ENCODE measurements at regions not wholly inside any gene's neighbourhood (a gene's known extent, or its start where the extent isn't known, plus 50 kb on each side); places are given as distances from the start of the nearest gene placed in this dataset.

- no peaks in the 10 kb centered on the region for H3K36me3 Mint-ChIP-seq (ENCODE audit: low read depth)
- H3K9me3 Mint-ChIP-seq = no peaks in the 10 kb centered on the region
- no peak overlapping the region for H3K4me3 Mint-ChIP-seq
- CTCF ChIA-PET = no interaction called here
- H3K27ac Mint-ChIP-seq = no peak overlapping the region
- no peak for DNase-seq
- H3K4me1 Mint-ChIP-seq (ENCODE audit: low read depth) = no peaks in the 10 kb centered on the region
- intact Hi-C loops (cut with micrococcal nuclease) = no loop called here
- no peaks in the 10 kb centered on the region for H3K27me3 Mint-ChIP-seq (ENCODE audit: low read depth)
These were observed 407.8 kb downstream of the GABRB3 start for GRCh38 chr15:26365077-26365476.

- no peaks in the 10 kb centered on the region for H3K4me1 Mint-ChIP-seq (ENCODE audit: low read depth)
- CTCF ChIA-PET = no interaction called here
- intact Hi-C loops (cut with micrococcal nuclease) = no loop called here
- no peaks in the 10 kb centered on the region for H3K9me3 Mint-ChIP-seq
- no peak for DNase-seq
- peaks cover 1% of the 10 kb centered on the region for H3K27me3 Mint-ChIP-seq (ENCODE audit: low read depth)
- H3K36me3 Mint-ChIP-seq (ENCODE audit: low read depth) = no peaks in the 10 kb centered on the region
- no peak overlapping the region for H3K27ac Mint-ChIP-seq
- no peak overlapping the region for H3K4me3 Mint-ChIP-seq
These were observed 413.0 kb downstream of the GABRB3 start for GRCh38 chr15:26359855-26360254.

DNA sequence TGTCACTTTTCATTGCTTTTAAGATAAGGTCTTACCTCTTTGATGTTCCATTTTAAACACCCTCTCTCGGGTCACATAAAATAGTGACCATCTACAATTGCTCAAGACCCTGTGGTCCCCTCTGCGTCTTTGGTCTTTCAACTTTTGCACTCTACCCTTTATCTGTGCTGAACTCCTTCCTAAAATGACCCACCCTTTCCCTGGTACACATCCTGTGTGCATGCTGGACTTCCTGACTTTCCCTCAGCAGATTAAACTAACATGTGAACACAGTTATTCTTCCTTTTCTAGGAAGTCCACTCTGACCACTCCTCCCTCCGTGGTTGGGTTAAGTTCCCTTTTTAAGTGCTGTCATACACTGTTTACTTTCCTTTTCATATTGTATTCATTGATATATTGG, 414.2 kb downstream of the GABRB3 start:
- peaks cover 1% of the 10 kb centered on the region for H3K27me3 Mint-ChIP-seq (ENCODE audit: low read depth)
- H3K36me3 Mint-ChIP-seq (ENCODE audit: low read depth) = no peaks in the 10 kb centered on the region
- no peak for DNase-seq
- no peaks in the 10 kb centered on the region for H3K9me3 Mint-ChIP-seq
- H3K27ac Mint-ChIP-seq = no peak overlapping the region
- intact Hi-C loops (cut with micrococcal nuclease) = no loop called here
- no peak overlapping the region for H3K4me3 Mint-ChIP-seq
- no peaks in the 10 kb centered on the region for H3K4me1 Mint-ChIP-seq (ENCODE audit: low read depth)
- CTCF ChIA-PET = no interaction called here

DNA sequence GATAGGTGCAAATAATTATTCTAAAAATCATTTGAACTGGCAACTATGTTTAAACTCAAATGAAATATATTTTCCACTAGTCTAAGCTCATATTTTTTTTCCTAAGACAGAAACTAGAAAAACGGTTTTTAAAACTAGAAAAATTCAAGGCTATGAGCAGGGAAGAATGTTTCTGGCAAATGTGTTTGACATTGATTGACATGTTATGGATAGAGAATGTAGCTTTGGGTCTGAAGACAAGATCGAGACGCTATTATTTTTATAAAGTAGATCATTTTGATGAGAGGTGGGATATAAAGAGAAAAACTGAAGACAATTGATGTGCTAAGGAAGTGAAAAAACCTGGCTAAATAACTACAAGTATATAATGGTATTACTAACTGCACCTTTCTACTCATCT, 415.2 kb downstream of the GABRB3 start:
- intact Hi-C loops (cut with micrococcal nuclease) = no loop called here
- CTCF ChIA-PET = no interaction called here
- no peaks in the 10 kb centered on the region for H3K9me3 Mint-ChIP-seq
- no peaks in the 10 kb centered on the region for H3K4me1 Mint-ChIP-seq (ENCODE audit: low read depth)
- no peaks in the 10 kb centered on the region for H3K36me3 Mint-ChIP-seq (ENCODE audit: low read depth)
- peaks cover 1% of the 10 kb centered on the region for H3K27me3 Mint-ChIP-seq (ENCODE audit: low read depth)
- no peak for DNase-seq
- no peak overlapping the region for H3K27ac Mint-ChIP-seq
- H3K4me3 Mint-ChIP-seq = no peak overlapping the region

DNA sequence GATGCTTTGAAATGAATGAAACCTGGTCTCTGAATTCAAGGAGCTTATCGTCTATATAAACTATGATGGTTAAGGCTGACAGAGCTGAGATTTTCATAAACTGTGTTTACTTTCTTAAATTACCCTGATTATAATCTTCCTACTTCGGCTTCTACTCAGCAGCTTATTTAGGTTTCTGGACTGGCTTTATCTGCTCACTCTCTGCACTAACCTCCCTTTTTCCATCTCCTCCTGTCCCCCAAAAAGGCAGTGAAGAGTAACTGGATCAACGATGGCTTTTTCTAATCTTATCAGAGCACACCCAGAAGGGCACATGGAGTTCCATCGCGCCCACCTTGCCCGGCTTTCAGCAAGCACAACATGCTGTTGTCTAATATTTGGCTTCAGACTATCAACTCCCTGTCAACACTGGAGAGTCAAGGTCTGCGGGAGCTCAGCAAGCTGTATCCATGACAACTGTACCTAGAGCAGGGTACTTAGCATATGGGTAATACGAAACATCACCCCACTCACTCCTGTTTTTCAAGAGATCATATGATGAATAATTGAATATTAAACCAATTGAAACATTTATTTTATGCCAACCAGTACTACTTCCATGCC, 417.3 kb downstream of the GABRB3 start:
- Mint-ChIP-seq H3K4me1 (ENCODE audit: low read depth) (no peaks in the 10 kb centered on the region), H3K36me3 (ENCODE audit: low read depth) (no peaks in the 10 kb centered on the region), H3K27ac (no peak overlapping the region), H3K9me3 (no peaks in the 10 kb centered on the region), H3K27me3 (ENCODE audit: low read depth) (peaks cover 1% of the 10 kb centered on the region), H3K4me3 (no peak overlapping the region)
- intact Hi-C loops (cut with micrococcal nuclease) = no loop called here
- CTCF ChIA-PET = no interaction called here
- DNase-seq = no peak

GRCh38 chr15:26352909-26353308, 420.0 kb downstream of the GABRB3 start:
- Mint-ChIP-seq H3K27me3 (ENCODE audit: low read depth) (peaks cover 4% of the 10 kb centered on the region), H3K36me3 (ENCODE audit: low read depth) (no peaks in the 10 kb centered on the region), H3K4me3 (no peak overlapping the region), H3K9me3 (peaks cover 2% of the 10 kb centered on the region), H3K4me1 (ENCODE audit: low read depth) (no peaks in the 10 kb centered on the region), H3K27ac (no peak overlapping the region)
- intact Hi-C loops (cut with micrococcal nuclease) = no loop called here
- DNase-seq = no peak
- CTCF ChIA-PET = no interaction called here

- no peak overlapping the region for H3K27ac Mint-ChIP-seq
- DNase-seq = no peak
- intact Hi-C loops (cut with micrococcal nuclease) = no loop called here
- H3K4me3 Mint-ChIP-seq = no peak overlapping the region
- H3K36me3 Mint-ChIP-seq (ENCODE audit: low read depth) = no peaks in the 10 kb centered on the region
- H3K4me1 Mint-ChIP-seq (ENCODE audit: low read depth) = no peaks in the 10 kb centered on the region
- CTCF ChIA-PET = no interaction called here
- H3K27me3 Mint-ChIP-seq (ENCODE audit: low read depth) = peaks cover 4% of the 10 kb centered on the region
- H3K9me3 Mint-ChIP-seq = peaks cover 3% of the 10 kb centered on the region
These were observed 420.5 kb downstream of the GABRB3 start for GRCh38 chr15:26352406-26352805.

DNA sequence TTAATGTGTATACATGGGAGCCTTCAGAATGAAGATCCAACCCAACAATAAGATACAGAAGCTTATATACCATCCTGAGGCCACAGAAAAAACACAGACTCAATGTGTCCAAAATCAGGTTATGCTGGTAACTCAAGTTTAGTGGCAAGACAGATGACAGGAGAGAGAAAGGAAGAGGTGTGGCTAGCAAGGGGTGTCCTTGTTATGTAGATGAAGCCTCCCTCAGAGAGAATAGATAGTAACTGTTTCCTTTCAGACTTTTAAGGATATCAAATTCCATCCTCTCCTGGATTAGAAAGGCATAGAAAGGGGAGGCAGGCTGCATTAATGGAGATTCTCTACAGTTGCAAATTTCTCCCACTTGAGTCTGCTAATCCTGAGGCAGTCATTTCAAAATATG, 447.4 kb downstream of the GABRB3 start:
- no peak overlapping the region for H3K27ac Mint-ChIP-seq
- no peak for DNase-seq
- H3K9me3 Mint-ChIP-seq = peaks cover 1% of the 10 kb centered on the region
- H3K4me1 Mint-ChIP-seq (ENCODE audit: low read depth) = no peaks in the 10 kb centered on the region
- no peak overlapping the region for H3K4me3 Mint-ChIP-seq
- H3K27me3 Mint-ChIP-seq (ENCODE audit: low read depth) = peaks cover 3% of the 10 kb centered on the region
- CTCF ChIA-PET = interaction anchor here (0.6 kb wide), 1 partner anchor 10 kb away, joined by 3 read pairs; no protein-coding TSS in a partner anchor
- intact Hi-C loops (cut with micrococcal nuclease) = no loop called here
- no peaks in the 10 kb centered on the region for H3K36me3 Mint-ChIP-seq (ENCODE audit: low read depth)

GRCh38 chr15:26323566-26323965, 449.3 kb downstream of the GABRB3 start:
- peaks cover 3% of the 10 kb centered on the region for H3K27me3 Mint-ChIP-seq (ENCODE audit: low read depth)
- no peaks in the 10 kb centered on the region for H3K36me3 Mint-ChIP-seq (ENCODE audit: low read depth)
- H3K27ac Mint-ChIP-seq = no peak overlapping the region

DNA sequence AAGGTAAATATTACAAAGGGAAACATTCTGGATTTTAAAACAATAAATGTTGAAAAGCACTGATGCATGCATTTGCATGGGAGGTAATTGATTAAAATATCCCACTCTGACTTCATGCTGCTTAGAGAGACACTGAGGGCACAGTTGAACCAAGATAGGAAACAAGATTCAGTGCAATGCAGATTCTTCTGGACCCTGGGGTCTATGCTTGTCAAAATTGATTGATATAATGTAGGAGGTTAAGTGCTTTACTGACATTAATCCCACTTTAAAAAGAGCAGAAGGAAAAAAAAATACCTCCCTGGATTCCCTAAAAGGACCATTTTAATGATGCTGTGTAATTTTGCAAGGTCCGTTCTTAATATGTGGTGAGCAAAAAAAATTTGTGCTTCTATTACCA, 454.2 kb downstream of the GABRB3 start:
- Mint-ChIP-seq H3K27ac (no peak overlapping the region), H3K4me1 (ENCODE audit: low read depth) (no peaks in the 10 kb centered on the region), H3K36me3 (ENCODE audit: low read depth) (no peaks in the 10 kb centered on the region), H3K27me3 (ENCODE audit: low read depth) (peaks cover 10% of the 10 kb centered on the region), H3K9me3 (no peaks in the 10 kb centered on the region), H3K4me3 (no peak overlapping the region)
- CTCF ChIA-PET = no interaction called here
- DNase-seq = no peak
- intact Hi-C loops (cut with micrococcal nuclease) = no loop called here

More at GRCh38 chr15:26323566-26323965, 449.3 kb downstream of the GABRB3 start:
- Mint-ChIP-seq H3K4me1 (ENCODE audit: low read depth) (no peaks in the 10 kb centered on the region), H3K9me3 (peaks cover 1% of the 10 kb centered on the region), H3K4me3 (no peak overlapping the region)
- intact Hi-C loops (cut with micrococcal nuclease) = no loop called here
- CTCF ChIA-PET = no interaction called here
- no peak for DNase-seq

DNA sequence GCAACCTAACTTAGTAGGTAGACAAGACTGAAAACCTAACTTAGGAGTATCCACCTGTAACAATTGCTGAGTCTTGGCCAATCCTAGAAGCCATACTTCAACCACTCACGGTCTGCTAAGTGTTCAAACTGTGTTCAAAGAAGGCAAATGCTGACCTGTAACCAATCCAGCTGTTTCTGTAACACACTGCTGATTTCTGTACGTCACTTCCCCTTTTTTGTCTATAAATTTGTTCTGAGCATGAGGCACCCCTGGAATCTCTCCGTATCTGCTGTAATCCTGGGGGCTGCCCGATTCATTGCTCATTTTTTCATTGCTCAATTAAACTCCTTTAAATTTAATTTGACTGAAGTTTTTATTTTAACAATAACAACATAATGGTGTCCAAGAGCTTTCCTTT, 451.4 kb upstream of the ATP10A start:
- peaks cover 8% of the 10 kb centered on the region for H3K9me3 Mint-ChIP-seq
- CTCF ChIA-PET = no interaction called here
- H3K36me3 Mint-ChIP-seq (ENCODE audit: low read depth) = no peaks in the 10 kb centered on the region
- H3K4me1 Mint-ChIP-seq (ENCODE audit: low read depth) = no peaks in the 10 kb centered on the region
- no peak overlapping the region for H3K4me3 Mint-ChIP-seq
- intact Hi-C loops (cut with micrococcal nuclease) = no loop called here
- DNase-seq = no peak
- H3K27ac Mint-ChIP-seq = no peak overlapping the region
- peaks cover 7% of the 10 kb centered on the region for H3K27me3 Mint-ChIP-seq (ENCODE audit: low read depth)

- no peaks in the 10 kb centered on the region for H3K4me1 Mint-ChIP-seq (ENCODE audit: low read depth)
- H3K36me3 Mint-ChIP-seq (ENCODE audit: low read depth) = no peaks in the 10 kb centered on the region
- H3K9me3 Mint-ChIP-seq = peaks cover 13% of the 10 kb centered on the region
- H3K4me3 Mint-ChIP-seq = no peak overlapping the region
- CTCF ChIA-PET = no interaction called here
- H3K27me3 Mint-ChIP-seq (ENCODE audit: low read depth) = no peaks in the 10 kb centered on the region
- no peak overlapping the region for H3K27ac Mint-ChIP-seq
- no peak for DNase-seq
- intact Hi-C loops (cut with micrococcal nuclease) = no loop called here
These were observed 448.6 kb upstream of the ATP10A start for GRCh38 chr15:26311710-26312236.

DNA sequence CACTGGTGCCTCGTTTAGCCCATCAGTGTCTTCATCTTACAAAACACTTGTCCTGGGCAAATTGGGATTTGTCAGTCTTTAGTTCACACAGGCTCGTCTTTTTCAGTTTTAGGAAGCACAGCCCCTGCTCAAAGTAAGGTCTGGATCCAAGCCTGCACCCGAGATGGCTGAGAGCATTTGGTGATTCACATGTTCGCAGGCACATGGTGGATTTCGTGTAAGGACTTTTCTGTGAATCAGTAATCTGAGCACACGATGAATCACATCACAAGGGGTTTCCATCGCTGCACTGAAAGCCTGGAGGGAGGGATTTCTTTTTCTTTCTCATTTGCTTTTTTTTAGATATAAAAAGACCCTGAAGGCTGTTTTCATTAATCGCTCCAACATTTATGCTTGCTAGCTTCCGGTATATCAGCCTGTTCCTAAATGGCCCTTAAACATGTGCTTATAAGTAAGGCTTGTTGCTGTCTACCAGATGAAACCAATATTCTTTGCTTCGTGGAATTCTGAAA, 435.6 kb upstream of the ATP10A start:
- Mint-ChIP-seq H3K4me3 (no peak overlapping the region), H3K4me1 (ENCODE audit: low read depth) (no peaks in the 10 kb centered on the region), H3K36me3 (ENCODE audit: low read depth) (no peaks in the 10 kb centered on the region), H3K9me3 (no peaks in the 10 kb centered on the region), H3K27ac (no peak overlapping the region), H3K27me3 (ENCODE audit: low read depth) (peaks cover 6% of the 10 kb centered on the region)
- intact Hi-C loops (cut with micrococcal nuclease) = no loop called here
- DNase-seq = no peak
- CTCF ChIA-PET = no interaction called here
